ENCODE measurements at regions not wholly inside any gene's neighbourhood (a gene's known extent, or its start where the extent isn't known, plus 50 kb on each side); places are given as distances from the start of the nearest gene placed in this dataset.

DNA sequence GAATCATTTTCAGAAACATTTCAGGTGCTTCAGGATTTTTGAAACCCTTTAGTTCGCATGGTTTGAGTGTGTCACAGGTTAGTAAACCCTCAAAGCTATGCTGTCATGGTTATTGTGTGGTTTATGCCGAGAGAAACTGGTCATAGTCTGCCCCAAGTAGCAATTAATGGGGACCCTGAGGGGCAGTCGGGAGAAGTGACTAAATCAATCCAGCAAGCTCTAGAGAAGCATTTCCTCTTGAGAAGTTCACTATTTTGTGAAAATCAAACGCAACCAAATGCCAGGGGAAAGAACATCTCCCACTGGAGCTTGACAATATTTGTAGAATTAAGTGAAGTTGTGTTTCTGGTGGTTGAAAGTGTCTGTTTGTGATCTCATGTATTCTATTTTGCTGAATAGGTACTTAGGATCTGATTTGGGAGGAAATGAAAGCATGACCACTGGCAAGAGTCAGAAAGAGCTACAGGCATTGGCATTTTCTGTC lies 63.0 kb upstream of the BACH1 start:
- TF ChIP-seq, protein P1, sequence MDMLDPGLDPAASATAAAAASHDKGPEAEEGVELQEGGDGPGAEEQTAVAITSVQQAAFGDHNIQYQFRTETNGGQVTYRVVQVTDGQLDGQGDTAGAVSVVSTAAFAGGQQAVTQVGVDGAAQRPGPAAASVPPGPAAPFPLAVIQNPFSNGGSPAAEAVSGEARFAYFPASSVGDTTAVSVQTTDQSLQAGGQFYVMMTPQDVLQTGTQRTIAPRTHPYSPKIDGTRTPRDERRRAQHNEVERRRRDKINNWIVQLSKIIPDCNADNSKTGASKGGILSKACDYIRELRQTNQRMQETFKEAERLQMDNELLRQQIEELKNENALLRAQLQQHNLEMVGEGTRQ (CRISPR knock-in tag; IDR thresholded peaks at IDR 0.05), result no peak
- no peak for TF ChIP-seq CREB1 (CRISPR knock-in tag; IDR thresholded peaks at IDR 0.05)
- TF ChIP-seq TCF7 (CRISPR knock-in tag; IDR thresholded peaks at IDR 0.05; ENCODE audit: low read depth), result no peak
